Myocyte (in vitro differentiated cells): ENCODE measurements at regions not wholly inside any gene's neighbourhood (a gene's known extent, or its start where the extent isn't known, plus 50 kb on each side); places are given as distances from the start of the nearest gene placed in this dataset.
"Not testable (repeated sequence)": the region's sequence is repeated elsewhere in the genome, so short reads cannot be mapped to it uniquely, and the experiment has no call there.

Source experiments
- DNase-seq: peaks from one replicate; pipeline ENCODE4 v3.0.0-alpha.2; 2012; ENCODE audit warnings: low read depth

DNA sequence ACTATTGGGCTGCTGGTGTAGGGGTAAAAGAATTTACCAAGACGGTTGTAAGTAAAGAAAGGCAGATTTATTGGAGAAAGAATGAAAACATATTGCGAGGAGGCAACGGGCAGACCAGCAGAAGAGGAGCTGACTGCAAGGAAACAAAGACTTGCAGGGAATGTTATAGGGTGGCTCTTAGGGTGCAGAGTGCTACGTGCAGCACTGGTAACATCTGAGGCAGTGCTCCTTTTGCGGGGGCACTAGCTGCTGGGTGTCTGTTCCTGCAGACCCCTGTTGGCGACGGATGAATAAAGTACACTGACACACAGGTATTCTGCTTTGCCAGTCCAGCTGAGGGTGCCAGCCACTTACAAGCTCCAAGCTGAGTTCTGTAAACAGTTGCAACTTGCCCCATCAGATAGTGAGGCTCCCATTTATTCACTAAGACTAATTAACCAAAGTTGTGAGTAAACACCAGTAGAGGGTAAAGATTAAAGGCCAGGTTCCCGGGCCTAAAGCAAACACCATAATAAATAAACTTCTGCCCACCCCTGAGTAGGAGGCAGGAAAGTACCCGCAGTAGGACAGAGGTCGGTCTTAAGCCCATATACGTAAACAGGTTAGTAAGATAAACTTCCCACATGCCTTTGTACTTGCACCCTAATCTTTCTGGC lies 140.2 kb upstream of the KCNK1 start:
- DNase-seq: no peak

DNA sequence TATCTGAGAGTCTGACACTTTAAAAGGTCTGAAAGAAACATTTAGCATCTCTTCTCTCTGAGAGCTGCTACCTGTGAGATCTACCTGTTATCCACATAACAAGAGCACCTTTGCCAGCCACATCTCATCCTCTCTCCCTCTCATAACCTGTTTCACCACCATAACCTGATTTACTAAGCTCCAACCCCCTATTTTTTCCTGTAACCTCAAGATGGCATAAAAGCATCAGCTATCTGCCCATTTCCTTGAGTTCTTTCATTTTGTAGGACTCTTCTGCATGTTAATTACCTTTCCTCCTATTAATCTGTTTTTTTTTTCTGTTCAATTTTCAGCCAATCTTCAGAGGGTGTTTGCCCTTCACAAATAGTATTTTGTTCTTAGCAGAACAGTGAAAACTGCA lies 136.5 kb upstream of the KCNK1 start:
- no peak for DNase-seq

DNA sequence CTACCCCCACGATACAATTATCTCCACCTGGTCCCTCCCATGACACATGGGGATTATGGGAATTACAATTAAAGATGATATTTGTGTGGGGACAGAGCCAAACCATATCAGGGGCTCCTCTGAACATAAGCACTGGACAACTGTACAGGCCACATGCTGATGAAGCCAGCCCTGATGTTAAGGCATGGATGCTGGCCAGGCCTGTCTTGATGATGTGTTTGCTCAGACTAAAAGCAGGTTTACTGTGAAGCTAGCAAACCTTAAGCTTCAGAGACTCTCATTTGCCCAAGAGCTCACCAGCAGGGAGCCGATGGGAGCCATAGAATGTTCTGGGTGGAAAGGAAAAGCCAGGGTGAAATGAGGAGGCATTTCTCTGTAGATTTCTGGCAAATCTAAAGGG lies 135.3 kb upstream of the KCNK1 start:
- no peak for DNase-seq

DNA sequence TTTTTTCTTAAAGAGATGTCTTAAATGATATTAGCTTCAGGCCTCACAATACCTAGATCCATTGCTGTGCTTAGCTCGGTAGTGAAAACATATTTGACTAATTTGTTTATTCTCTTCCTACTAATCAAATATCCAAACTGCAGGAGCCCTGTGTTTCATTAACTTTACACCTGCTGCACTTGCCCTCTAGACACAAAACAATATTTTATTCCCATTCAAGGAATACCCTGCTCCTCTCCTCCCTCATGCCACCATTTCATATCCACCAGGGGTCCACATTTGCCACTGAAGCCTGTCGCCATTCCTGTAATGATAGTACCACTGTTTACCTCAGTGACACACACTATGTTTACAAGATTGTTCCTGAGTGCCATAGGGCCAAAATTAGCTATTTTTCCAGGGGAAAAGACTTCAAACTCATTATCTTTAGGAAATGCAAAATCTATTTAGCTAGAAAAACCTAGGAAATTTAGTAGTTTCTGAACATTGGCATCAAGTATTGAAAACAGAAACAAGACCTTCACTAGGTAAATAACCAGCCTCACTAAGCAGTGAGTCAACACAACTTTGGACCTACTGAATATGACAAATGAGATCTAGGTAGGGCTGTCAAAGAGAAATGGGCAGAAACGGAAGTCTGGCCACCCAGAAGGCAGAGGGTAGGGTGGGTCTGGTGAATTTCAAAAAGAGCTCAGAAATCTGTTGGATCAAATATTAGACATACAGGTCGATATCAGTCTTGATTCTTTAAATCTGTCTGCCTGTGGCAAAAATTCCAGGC lies 134.6 kb upstream of the KCNK1 start:
- no peak for DNase-seq

DNA sequence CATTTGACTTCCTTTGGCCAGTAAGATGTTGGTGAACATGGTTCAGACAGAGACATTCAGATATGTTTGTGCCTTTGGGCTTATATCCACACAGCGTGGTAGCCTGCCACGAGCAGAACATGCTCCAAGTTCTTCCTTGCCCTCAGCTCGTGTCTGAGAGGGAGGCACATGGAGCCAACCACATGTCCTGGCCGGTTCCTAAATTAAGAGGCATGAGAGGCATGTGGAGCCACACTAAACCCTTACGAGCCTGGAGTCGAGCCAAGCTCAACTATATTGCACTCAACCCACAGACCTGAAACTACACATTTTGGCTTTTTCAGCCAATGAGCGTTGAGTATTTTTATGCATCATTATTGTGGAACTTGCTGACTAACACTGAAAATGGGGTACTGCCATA lies 133.7 kb upstream of the KCNK1 start:
- no peak for DNase-seq

DNA sequence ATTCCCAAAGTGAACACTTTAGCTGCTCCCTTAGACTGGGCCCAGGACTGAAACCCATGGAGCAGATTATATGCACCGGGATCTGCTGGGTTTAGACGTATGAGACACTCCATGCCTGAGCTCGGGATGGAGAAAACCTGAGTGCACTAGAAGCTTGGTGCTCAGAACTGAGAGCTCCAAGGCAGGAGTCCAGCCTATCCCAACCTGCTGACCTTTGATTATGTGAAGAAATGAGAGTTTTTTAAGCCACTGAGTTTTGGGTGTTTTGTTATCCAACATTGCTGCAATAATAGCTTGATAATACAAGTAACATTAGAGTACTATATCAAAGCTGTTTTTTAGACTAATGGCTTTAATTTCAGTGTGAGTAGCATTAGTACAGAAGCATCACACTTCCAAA lies 131.5 kb upstream of the KCNK1 start:
- DNase-seq: no peak

DNA sequence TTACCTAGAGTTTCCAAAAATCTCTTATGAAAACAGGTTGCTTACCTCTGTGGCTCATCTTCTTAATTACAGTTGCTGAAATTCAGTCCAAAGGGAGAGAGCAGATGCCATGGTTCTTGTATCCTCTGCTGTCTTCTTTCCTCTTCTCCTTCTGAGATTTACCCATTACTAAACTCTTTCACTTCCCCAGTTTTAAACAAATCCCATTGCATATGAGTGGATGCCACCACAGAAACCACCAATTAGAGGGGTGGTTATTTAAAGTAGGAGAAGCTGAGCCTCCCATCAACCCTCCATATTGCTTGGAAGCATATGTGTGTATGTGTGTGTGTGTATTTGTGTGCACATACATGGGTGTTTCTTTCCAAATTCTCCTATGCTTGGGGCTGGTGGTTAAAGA lies 128.5 kb upstream of the KCNK1 start:
- no peak for DNase-seq

DNA sequence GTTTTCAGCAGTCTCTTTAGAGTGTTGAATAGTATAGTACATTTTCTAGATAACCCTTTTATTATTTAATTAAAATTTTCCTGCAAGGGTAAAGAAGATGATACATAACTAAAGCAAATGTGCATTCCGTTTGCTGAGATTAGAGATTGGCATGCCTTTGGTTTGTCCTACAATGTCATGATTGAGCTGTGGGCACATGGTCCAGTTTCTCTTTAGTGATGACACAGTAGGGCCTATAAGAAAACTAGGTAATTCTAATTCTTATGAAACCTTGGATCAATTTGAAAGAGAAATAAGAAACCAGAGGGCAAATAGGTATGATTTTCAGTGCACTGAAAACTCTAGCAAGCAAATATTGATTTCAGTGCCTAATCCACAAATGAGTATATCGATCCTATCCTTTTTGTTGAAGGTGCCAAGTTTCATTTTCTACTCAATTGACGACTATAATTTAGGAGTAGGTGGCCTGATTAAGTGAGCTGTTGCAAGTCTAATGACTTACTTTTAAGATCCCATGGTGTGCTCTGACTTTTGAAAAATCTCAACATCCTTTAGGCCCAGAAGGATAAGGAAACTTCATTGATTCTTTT lies 128.0 kb upstream of the KCNK1 start:
- no peak for DNase-seq

DNA sequence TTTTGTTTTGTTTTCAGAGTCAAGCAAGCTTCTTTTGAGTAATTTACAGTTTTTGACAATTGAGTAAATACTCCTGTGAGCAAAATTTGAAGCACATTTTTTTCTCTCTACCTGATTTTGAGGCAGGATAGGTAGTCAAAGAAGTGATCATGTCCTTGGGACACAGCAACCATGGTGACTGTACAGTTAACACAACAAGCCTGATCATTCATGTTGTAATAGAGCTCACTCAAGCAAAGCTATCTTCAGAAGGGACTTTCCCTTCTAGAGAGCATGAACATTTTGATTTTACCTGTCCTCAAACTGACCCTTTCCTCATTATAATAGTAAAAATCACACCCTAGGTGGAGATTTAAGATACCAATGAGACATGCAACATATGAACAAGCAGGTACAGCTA lies 126.5 kb upstream of the KCNK1 start:
- no peak for DNase-seq

DNA sequence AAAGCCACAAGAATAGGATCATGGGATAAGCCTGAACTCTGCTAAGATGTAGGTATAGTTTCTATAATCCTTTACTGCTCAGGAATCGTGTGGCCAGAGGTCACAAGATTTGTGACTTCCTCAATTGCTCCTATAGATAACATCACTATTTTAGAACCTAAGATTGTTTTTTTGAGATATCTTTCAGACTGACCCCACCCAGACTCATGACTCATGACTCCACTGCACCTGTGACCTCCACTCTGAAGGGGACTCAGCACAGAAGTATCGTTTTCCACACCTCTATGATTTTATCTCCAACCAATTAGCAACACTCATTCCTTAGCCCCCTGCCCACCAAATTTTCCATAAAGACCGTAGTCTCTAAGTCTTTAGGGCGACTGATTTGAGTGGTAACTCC lies 124.5 kb upstream of the KCNK1 start:
- no peak for DNase-seq

DNA sequence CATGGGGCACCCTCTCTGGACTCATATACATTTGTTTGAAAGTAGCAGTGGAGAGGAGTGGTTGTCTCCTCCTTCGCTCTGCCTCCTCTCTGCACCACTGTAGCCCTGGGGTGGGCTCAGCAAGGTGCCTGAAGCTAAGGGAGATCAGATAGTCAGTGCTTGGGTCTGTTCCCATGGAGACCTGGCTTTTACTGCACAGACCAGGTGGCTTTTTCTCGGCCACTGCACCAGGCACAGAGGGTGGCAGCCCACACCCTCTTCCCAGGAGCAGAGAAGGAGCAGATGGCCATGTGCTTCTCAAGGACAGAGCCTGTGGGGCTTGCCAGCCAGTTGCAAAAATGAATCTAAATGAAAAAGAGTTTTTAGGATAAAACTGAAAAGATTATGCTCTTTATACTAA lies 123.4 kb upstream of the KCNK1 start:
- DNase-seq: no peak

DNA sequence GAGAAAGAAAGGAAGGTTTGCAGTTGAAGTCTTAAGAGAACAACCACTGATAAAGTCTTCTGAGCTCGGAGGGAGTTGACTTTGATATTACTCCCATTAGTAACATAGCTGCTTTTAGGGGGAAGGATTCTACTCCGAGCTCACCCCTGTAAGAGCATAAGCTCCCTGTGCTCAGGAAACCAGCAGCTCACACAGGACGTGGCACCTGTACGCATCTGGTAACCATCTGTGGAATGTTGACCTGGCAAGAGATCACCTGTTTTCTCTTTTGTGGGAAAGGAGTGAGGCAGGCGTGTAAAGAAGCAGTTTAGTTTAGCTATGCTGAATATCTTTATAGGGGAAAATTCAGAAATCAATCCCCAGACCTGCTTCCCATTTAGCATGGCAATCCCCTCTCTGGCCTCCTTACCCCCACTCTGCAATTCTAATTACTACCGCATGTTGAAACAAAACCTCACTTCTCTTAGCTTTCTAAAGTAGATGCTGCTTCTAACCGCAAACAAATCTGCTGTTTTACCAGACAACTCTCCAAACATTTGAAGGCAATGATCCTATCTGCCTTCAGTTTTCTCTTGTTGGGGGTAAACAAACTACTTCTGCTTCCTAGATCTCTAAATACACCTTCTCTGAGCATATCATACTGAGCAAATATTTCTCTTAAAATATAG lies 121.8 kb upstream of the KCNK1 start:
- no peak for DNase-seq

DNA sequence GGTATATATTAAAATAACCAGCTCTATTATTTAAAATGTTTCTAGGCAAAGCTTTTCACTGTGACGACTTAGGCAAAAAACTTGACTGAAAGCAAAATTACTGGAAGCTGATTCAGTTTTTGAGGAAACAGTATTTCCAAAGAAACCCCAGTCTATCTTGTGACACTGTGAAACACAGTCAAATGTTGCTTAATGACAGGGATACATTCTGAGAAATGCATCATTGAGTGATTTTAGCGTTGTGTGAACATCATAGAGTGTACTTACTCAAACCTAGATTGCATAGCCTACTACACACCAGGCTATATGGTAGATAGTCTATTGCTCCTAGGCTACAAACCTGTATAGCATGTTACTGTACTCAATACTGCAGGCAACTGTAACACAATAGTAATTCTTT lies 116.9 kb upstream of the KCNK1 start:
- DNase-seq: no peak

DNA sequence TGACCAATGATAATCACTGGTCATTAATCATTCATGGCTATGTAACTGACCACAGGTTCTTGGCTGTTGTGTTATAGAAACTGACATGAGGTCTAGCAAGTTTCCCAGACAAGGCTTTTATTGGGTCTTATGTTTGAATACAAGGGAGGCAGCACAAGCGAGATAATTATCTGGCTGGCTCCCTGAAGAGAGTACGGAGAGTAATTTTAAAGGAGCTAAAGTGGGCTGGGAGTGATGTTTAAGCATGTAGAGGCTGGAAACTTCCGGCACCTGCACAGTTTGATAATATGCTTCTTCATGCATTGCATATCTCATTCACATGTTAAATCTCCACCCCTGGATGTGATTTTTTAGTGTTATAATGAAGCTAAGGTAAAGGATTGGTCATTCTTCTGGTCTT lies 116.2 kb upstream of the KCNK1 start:
- no peak for DNase-seq

DNA sequence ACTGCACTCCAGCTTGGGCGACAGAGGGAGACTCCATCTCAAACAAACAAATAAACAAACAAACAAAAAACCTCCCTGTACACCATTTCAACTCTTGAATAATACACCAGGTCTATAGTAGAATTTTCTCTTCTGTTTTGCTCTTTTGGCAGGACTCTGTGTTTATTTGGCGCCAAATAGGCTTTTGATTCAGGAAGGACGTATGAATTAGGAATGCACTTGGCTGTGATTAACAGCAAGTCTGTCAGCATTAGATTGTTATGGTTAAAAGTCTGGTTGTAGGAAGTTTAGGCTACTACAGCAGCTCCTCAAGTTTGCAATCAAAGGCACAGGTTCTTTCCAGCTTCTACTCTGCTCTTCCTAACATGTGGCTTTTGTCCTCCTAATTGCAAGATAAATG lies 113.8 kb upstream of the KCNK1 start:
- DNase-seq: no peak

DNA sequence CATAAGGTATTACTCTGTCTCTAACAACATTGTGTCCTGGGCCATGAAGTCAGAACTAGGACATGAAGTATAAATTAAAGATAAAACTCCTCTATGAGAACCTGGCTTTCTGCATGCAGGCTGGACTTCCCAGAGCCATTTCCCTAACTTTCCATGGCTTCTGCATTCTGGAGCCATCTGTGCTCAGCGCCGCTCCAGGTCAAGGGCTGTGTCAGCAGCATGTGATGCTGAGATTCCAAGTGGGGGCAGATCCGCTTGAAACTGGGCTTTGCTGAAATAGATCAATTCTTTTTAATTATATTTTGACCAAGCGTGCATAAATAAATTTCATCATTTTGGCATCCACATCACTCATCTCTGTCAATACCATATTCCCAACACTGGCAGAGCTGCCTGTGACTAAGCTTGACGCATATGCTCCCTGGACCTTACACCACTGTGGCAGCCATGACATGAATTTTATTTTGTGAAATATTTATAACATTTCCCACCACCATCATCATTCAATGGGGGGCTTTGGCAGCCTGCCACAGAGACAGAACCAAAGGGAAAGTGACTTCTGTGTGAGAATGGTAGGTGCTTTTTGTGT lies 110.4 kb upstream of the KCNK1 start:
- DNase-seq: no peak

DNA sequence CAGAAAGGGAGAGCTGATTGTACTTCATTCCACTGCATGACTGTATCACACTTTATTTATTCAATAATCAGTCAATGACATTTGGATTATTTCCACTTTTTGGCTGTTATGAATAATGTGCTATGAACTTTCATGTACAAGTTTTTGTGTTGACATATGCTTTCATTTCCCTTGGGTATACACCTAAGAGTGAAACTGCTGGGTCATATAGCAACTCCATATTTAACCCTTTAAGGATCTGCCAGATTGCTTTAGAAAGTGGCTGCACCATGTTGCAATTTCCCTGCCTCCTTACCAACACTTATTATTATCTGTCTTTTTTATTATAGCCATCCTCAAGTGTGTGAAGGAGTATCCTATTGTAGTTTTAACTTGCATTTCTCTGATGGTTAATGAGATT lies 108.8 kb upstream of the KCNK1 start:
- no peak for DNase-seq

DNA sequence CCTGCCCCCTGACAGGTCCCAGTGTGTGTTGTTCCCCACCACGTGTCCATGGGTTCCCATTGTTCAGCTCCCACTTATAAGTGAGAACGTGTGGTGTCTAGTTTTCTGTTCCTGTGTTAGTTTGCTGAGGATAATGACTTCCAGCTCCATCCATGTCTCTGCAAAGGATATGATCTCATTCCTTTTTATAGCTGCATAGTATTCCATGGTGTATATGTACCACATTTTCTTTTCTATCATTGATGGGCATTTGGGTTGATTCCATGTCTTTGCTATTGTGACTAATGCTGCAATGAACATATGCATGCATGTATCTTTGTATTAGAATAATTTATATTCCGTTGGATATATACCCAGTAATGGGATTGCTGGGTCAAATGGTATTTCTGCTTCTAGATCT lies 108.0 kb upstream of the KCNK1 start:
- DNase-seq: not testable (repeated sequence)

DNA sequence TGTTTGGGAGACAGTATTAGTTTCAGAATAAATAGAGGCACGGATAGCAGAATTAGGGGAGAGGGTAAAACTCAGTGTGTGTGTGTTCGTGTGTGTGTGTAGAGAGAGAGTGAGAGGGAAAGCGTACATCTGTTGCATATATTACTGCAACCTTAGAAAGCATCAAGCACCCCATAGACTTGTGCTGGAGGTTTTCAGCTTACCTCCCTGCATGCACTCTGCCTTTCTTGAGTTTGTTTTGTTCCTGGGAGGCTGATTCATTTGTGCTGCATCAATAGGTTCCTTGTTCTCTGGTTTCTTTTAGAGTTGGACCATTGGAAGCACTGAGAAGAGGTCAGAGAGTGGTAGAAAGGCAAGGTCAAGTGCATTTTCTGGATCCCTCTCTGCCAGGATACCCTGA lies 104.4 kb upstream of the KCNK1 start:
- DNase-seq: no peak

DNA sequence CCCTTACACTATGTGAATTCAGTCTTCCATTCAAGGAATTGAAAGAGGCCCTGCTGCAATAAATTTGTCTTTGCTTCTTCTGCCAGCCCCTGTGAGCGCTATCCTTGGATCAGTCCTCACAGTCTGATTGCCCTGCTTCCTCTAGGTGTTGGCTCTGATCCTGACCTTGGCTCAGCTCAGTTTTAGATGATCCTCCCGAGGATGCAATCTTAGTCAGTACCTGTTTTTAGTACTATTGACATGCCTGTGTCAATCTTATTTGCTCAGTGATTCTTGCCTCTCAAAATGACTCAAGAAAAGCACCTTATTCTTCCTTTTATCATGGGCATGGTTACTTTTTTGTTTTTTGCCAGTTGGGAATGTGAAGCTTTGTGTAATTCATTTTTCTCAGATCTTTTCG lies 101.4 kb upstream of the KCNK1 start:
- DNase-seq: no peak

DNA sequence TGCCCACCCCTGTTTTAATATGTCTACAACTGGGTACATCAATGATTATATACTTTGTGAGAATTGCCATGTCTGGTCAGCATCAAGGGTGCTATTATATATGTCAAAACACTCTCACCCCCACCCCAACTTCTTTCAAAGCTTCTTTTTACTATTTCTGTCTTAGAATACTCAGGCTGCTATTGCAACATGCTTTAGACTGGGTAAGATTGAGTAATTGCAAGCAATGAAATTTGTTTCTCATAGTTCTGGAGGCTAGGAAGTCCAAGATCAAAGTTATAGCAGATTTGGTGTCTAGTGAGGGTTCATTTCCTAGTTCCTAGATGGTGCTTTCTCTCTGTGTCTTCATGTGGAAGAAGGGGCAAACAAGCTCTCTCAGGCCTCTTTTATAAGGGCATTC lies 100.5 kb upstream of the KCNK1 start:
- no peak for DNase-seq

DNA sequence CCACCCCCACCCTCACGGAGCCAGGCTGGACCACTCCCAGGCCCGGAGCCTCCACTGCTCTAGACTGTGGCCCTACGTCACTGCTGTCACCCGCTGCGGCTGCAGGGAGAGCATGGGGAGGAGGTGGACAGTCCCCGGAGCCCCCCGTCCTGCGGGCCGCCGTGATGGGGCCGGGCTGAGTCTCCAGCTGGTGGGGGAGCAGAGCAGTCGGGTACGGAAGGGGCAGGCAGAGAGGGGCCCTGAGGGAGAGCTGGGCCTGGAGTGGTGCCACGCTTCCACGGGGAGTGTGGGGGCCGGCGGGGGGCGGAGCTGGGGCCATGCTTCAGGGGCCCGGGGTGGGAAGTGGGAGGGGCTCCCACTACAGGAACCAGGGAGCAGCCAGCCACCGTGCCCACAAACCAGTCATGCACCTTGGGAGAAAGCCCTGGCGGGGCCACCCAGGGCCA lies 98.9 kb upstream of the KCNK1 start:
- DNase-seq: no peak
